ENCODE measurements at regions not wholly inside any gene's neighbourhood (a gene's known extent, or its start where the extent isn't known, plus 50 kb on each side); places are given as distances from the start of the nearest gene placed in this dataset.
"Not testable (repeated sequence)": the region's sequence is repeated elsewhere in the genome, so short reads cannot be mapped to it uniquely, and the experiment has no call there.

- DNase-seq (ENCODE audit: low spot score) = no peak
These were observed 101.8 kb downstream of the NUFIP1 start for GRCh38 chr13:44887515-44887914.

GRCh38 chr13:44884076-44884729 is 105.1 kb downstream of the NUFIP1 start:
- DNase-seq (ENCODE audit: low spot score) = no peak

DNA sequence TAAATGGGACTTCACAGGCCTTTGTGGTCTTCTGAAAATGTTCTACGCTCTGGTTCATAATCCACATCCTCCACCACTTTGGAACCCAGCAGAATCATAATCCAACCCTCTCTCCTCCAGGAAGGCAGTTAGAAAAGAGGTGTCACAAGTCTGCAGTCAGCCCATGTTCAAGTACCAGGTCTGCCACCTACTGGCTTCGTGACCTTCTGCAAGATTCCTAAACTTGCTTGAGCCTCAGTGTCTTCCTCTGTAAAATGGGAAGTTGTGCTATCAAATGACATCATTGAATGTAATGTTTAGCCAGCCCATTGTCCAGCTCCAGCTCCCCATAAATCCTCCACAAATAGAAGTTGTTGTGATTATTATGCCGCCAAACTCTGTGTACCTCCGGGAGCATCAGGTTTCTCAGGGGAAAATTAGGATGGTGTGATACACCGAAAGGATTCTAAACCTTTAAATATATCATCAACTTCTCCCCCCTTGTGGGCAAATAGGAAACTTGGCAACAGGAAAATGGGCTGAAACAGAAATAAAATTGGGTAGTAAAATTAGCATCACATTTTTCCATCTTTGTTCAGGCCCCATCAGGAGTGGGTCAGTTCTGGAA is 109.7 kb downstream of the NUFIP1 start:
- DNase-seq (ENCODE audit: low spot score) = no peak

DNA sequence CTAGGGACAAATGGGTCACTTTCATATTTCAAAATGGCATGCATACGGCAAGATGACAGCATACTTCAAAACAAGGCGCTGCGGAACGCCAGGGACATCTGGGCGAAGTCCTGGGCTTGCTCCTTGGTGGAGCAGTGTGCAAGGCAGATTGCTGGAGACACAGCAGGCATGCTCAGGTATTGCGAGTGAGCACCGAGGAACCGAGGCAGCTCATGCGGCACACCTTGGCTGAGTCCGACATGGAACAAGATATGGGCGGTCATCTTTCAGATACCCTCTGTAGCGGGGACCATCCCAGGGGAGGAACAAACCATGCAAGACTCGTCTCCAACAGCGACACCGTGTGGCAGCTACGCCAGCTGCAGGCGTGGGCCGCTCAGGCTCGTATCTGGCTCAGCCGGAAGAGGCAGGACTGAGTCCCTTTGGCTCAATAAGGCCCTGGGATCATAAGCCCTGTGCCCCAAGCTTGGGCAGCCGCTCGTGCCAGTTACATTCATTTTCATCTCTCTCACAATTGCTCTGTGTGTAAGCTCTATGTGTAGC is 112.4 kb downstream of the NUFIP1 start:
- no peak for DNase-seq (ENCODE audit: low spot score)

- no peak for DNase-seq (ENCODE audit: low spot score)
These were observed 114.2 kb downstream of the NUFIP1 start for GRCh38 chr13:44874886-44875630.

GRCh38 chr13:44874176-44874575 is 115.1 kb downstream of the NUFIP1 start:
- no peak for DNase-seq (ENCODE audit: low spot score)

GRCh38 chr13:44873461-44873860 is 115.8 kb downstream of the NUFIP1 start:
- no peak for DNase-seq (ENCODE audit: low spot score)

DNA sequence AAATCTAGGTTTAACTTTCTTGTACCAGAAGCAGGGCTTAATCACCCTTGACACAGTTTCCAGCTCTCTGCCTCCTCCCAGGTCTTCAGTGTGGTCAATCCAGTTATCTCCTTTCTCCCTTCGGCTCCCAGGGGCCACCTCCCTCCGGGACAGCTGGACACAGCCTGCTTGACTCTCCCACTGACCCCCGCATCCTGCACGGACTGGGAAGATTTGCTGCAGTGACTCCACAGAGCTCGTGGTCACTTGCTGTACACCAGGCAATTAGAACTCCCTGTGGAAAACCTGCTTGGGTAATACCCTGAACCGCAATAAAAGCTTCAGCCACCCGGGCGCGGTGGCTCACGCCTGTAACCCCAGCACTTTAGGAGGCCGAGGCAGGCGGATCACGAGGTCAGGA is 116.5 kb downstream of the NUFIP1 start:
- DNase-seq (ENCODE audit: low spot score) = no peak

- DNase-seq (ENCODE audit: low spot score) = no peak
These were observed 118.8 kb downstream of the NUFIP1 start for GRCh38 chr13:44870456-44870929.

GRCh38 chr13:44869167-44869566 is 120.1 kb downstream of the NUFIP1 start:
- no peak for DNase-seq (ENCODE audit: low spot score)

- no peak for DNase-seq (ENCODE audit: low spot score)
These were observed 120.9 kb downstream of the NUFIP1 start for GRCh38 chr13:44868397-44868796.

GRCh38 chr13:44867825-44868224 is 121.4 kb downstream of the NUFIP1 start:
- DNase-seq (ENCODE audit: low spot score) = no peak

GRCh38 chr13:44866411-44866911 is 122.8 kb downstream of the NUFIP1 start:
- no peak for DNase-seq (ENCODE audit: low spot score)

- DNase-seq (ENCODE audit: low spot score) = no peak
These were observed 123.4 kb downstream of the NUFIP1 start for GRCh38 chr13:44865722-44866410.

- not testable (repeated sequence) for DNase-seq (ENCODE audit: low spot score)
These were observed 125.6 kb downstream of the NUFIP1 start for GRCh38 chr13:44863641-44864040.

GRCh38 chr13:44860454-44860853 is 128.8 kb downstream of the NUFIP1 start:
- no peak for DNase-seq (ENCODE audit: low spot score)

GRCh38 chr13:44857736-44858135 is 131.5 kb downstream of the NUFIP1 start:
- DNase-seq (ENCODE audit: low spot score) = no peak

DNA sequence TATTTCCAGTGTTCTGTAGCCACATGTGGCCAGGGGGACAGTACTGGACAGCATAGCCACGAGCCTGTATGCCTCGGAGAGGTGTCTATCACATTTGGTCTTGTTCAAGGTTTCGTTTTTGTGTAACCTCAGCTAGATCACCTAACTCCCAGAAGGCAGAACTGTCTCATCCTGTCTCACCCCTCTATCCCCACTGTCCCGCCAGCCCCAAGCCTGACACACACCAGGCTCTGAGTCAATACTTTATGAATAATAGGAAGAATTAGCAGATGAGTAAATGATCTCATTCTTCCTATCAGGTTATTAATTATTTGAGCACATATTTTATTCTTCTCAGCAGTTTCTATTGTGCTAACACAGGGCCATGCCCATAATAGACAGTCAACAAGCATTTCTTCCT is 132.2 kb downstream of the NUFIP1 start:
- DNase-seq (ENCODE audit: low spot score) = no peak

- no peak for DNase-seq (ENCODE audit: low spot score)
These were observed 133.4 kb downstream of the NUFIP1 start for GRCh38 chr13:44855860-44856259.

DNA sequence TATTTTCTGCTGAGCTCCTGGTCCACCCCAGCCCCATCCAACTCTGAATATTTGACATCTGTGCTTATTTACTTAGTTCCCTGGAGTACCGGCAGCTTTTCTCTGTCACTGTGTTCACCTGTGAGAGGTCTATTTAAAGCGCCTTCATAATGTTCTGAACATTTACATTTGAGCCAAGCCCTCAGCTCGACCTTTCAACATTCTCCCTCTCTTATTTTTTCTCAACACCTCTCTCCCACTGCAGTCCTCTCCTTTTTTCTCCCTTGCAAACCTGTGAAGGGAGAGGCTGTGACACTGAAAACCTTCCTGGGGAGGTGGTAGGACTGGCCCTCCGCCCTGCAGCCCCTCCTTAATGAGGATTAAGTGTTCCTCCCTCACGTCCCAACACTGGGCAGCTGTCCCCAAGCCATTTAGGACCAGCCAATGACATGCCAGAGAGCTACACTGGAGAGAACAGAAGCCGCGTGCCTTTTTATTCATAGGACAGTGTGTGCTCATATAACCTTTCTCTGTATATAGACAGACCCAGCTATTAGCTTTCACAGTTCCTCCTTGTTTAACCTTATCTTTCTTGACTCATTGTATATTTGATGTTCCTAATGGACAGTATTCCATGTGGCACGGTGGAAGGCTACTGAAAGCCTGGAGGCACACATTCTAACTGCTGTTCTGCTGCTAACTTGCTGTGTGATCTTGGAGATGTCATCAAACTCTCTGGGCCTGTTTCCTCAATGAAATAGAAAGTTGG is 134.8 kb downstream of the NUFIP1 start:
- DNase-seq (ENCODE audit: low spot score) = no peak

- DNase-seq (ENCODE audit: low spot score) = no peak
These were observed 135.6 kb downstream of the NUFIP1 start for GRCh38 chr13:44853641-44854040.

Data from putamen (tissue), 1 donor.